Smooth muscle cell (in vitro differentiated cells): ENCODE measurements at regions not wholly inside any gene's neighbourhood (a gene's known extent, or its start where the extent isn't known, plus 50 kb on each side); places are given as distances from the start of the nearest gene placed in this dataset.

Experiments used
- DNase-seq: peaks from one replicate; lab custom pipeline; 2025; ENCODE audit not compliant: unreplicated experiment; lab: John Stamatoyannopoulos, UW
- H2AFZ ChIP-seq: fragments of 200-600 bp; sonication (generic); 2 replicates; pipeline ENCODE4 v1.6.0; 2016; ENCODE audit warnings: antibody characterized with exemption, low read depth, mild to moderate bottlenecking
- H3F3A ChIP-seq: fragments of 200-600 bp; sonication (generic); 2 replicates; pipeline ENCODE4 v1.6.0; 2017; ENCODE audit warnings: antibody characterized with exemption, low read depth
- H3K27ac ChIP-seq: fragments of 200-600 bp; sonication (generic); 2 replicates; pipeline ENCODE4 v1.5.1; 2016; ENCODE audit warnings: low read depth, mild to moderate bottlenecking
- H3K27me3 ChIP-seq: fragments of 200-600 bp; sonication (generic); 2 replicates; pipeline ENCODE4 v1.6.1; 2016; ENCODE audit warnings: low read depth, mild to moderate bottlenecking
- H3K36me3 ChIP-seq: fragments of 200-600 bp; sonication (generic); 2 replicates; pipeline ENCODE4 v1.5.1; 2016; ENCODE audit warnings: low read depth
- H3K4me1 ChIP-seq: fragments of 200-600 bp; sonication (generic); 2 replicates; pipeline ENCODE4 v1.5.1; 2016; ENCODE audit warnings: low read depth
- H3K4me2 ChIP-seq: fragments of 200-600 bp; sonication (generic); 2 replicates; pipeline ENCODE4 v1.6.0; 2016; ENCODE audit warnings: mild to moderate bottlenecking
- H3K4me3 ChIP-seq: fragments of 200-600 bp; sonication (generic); 2 replicates; pipeline ENCODE4 v1.5.1; 2016; ENCODE audit warnings: mild to moderate bottlenecking
- H3K79me2 ChIP-seq: fragments of 200-600 bp; sonication (generic); 2 replicates; pipeline ENCODE4 v1.6.0; 2016; ENCODE audit warnings: low read depth, mild to moderate bottlenecking
- H3K9ac ChIP-seq: fragments of 200-600 bp; sonication (generic); 2 replicates; pipeline ENCODE4 v1.6.0; 2016; ENCODE audit warnings: low read depth
- H3K9me3 ChIP-seq: fragments of 200-600 bp; sonication (generic); replicated peaks from 2 replicates; pipeline ENCODE4 v1.5.1; 2016; ENCODE audit warnings: low read depth
- H4K20me1 ChIP-seq: fragments of 200-600 bp; sonication (generic); 2 replicates; pipeline ENCODE4 v1.6.0; 2016; ENCODE audit warnings: low read depth
- WGBS: methylation state at CpG from one replicate; pipeline ENCODE4 v1.1.7; 2016; ENCODE audit warnings: low lambda C conversion rate; 5-methylcytosine and 5-hydroxymethylcytosine counted together
- TF ChIP-seq, protein P1 (sequence below): fragments of 200-600 bp; sonication (generic); IDR thresholded peaks from 2 replicates; pipeline ENCODE4 v1.5.1; 2017; ENCODE audit warnings: borderline replicate concordance, mild to moderate bottlenecking, antibody characterized with exemption; ENCODE audit not compliant: insufficient read depth, poor library complexity, severe bottlenecking

DNA sequence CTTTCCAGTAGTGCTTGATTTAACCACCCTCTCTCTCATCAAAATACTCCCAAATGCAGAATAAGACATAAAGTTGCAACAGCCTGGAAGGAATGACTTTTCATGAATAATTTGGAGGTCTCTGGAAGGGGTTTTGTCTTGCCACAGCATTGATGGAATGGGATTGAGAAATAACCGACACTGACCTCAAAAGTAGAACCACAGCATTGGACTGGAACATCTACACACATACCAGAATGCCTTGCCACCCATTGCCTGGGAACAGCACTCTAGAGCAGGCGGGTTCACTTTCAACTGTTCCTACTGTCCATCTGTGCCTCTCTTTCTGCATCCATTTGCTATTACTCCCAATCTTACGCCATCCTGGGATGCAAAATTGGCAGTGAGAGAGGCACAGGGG, 149.1 kb upstream of the USP24 start:
- no peaks in the 10 kb centered on the region for H3K36me3 ChIP-seq
- H3F3A ChIP-seq = no peaks in the 10 kb centered on the region
- no peak for DNase-seq
- no peak overlapping the region for H3K9ac ChIP-seq
- H2AFZ ChIP-seq = no peak overlapping the region
- WGBS = 97% methylated on average over 3 of the region's 3 CpGs
- H3K79me2 ChIP-seq = no peaks in the 10 kb centered on the region
- H3K27me3 ChIP-seq = no peaks in the 10 kb centered on the region
- no peak overlapping the region for H3K27ac ChIP-seq
- no peaks in the 10 kb centered on the region for H3K9me3 ChIP-seq
- TF ChIP-seq, protein P1, sequence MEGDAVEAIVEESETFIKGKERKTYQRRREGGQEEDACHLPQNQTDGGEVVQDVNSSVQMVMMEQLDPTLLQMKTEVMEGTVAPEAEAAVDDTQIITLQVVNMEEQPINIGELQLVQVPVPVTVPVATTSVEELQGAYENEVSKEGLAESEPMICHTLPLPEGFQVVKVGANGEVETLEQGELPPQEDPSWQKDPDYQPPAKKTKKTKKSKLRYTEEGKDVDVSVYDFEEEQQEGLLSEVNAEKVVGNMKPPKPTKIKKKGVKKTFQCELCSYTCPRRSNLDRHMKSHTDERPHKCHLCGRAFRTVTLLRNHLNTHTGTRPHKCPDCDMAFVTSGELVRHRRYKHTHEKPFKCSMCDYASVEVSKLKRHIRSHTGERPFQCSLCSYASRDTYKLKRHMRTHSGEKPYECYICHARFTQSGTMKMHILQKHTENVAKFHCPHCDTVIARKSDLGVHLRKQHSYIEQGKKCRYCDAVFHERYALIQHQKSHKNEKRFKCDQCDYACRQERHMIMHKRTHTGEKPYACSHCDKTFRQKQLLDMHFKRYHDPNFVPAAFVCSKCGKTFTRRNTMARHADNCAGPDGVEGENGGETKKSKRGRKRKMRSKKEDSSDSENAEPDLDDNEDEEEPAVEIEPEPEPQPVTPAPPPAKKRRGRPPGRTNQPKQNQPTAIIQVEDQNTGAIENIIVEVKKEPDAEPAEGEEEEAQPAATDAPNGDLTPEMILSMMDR = no peak
- H4K20me1 ChIP-seq = no peaks in the 10 kb centered on the region
- no peak overlapping the region for H3K4me3 ChIP-seq
- H3K4me1 ChIP-seq = no peaks in the 10 kb centered on the region
- no peak overlapping the region for H3K4me2 ChIP-seq

DNA sequence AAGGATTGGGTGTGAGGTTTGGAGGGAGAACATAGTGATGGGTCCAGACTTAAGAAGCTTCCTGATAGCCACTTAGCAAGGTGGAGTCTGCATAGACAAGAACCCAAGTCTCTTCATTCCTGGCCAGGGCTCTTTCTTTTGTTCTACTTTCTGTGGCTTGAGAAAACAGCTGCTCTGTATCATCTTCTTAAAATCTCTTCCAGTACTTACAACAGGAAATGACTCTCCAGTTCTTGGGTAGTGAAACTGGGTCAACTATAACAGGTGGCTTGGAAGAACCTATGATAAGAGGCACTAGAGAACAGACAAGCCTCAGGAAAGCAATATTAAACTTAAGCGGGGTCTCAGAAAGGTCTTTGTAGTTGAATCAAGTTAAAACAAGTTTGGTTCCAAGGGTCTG, 148.1 kb upstream of the USP24 start:
- Histone ChIP-seq H3K4me1 (no peaks in the 10 kb centered on the region), H3K4me2 (peak overlapping the region; percentile 35), H3F3A (no peaks in the 10 kb centered on the region), H4K20me1 (no peaks in the 10 kb centered on the region), H3K27ac (no peak overlapping the region), H3K79me2 (no peaks in the 10 kb centered on the region), H3K9me3 (no peaks in the 10 kb centered on the region), H2AFZ (no peak overlapping the region), H3K4me3 (no peak overlapping the region), H3K36me3 (no peaks in the 10 kb centered on the region), H3K9ac (no peak overlapping the region), H3K27me3 (no peaks in the 10 kb centered on the region)
- DNase-seq = no peak
- 100% methylated on average over 1 of the region's 1 CpG for WGBS
- TF ChIP-seq, protein P1 = no peak

DNA sequence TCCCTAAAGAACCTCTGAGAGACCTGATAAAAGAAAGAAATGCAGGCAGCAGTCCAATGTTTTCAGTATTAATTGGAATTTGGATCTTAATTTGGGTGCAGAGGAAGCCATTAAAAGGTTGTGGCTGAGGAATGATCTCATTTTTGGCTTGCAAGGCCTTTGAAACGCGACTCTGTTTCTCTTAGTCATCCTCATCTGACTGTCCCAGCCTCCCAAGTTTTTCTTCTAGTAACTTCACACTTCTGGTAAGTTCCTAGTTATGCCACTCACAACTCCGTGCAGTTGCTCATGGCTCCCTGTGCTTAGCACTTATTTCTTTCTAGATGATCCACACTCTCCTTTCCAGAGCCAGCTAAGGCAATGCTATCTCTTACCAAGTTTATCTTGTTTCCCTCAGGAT, 147.4 kb upstream of the USP24 start:
- Histone ChIP-seq H4K20me1 (no peaks in the 10 kb centered on the region), H3K79me2 (no peaks in the 10 kb centered on the region), H3K4me3 (no peak overlapping the region), H3F3A (no peaks in the 10 kb centered on the region), H3K4me1 (no peaks in the 10 kb centered on the region), H3K9me3 (no peaks in the 10 kb centered on the region), H3K36me3 (no peaks in the 10 kb centered on the region), H3K27ac (peak overlapping the region; percentile 53), H3K4me2 (peak overlapping the region; percentile 35), H2AFZ (no peak overlapping the region), H3K27me3 (no peaks in the 10 kb centered on the region), H3K9ac (no peak overlapping the region)
- DNase-seq = no peak
- TF ChIP-seq, protein P1 = no peak
- 0% methylated on average over 3 of the region's 3 CpGs for WGBS

GRCh38 chr1:55359611-55360010, 144.4 kb upstream of the USP24 start:
- no peaks in the 10 kb centered on the region for H3K4me1 ChIP-seq
- DNase-seq = no peak
- no peak overlapping the region for H2AFZ ChIP-seq
- H3K36me3 ChIP-seq = no peaks in the 10 kb centered on the region
- H3K4me3 ChIP-seq = no peak overlapping the region
- no peaks in the 10 kb centered on the region for H3K27me3 ChIP-seq
- H3K27ac ChIP-seq = no peak overlapping the region
- no peaks in the 10 kb centered on the region for H3K79me2 ChIP-seq
- H3K4me2 ChIP-seq = peak overlapping the region; percentile 28
- H3K9ac ChIP-seq = no peak overlapping the region
- TF ChIP-seq, protein P1 = no peak
- H4K20me1 ChIP-seq = no peaks in the 10 kb centered on the region
- WGBS = 63% methylated on average over 3 of the region's 3 CpGs
- no peaks in the 10 kb centered on the region for H3F3A ChIP-seq
- no peaks in the 10 kb centered on the region for H3K9me3 ChIP-seq
